ENCODE measurements at regions not wholly inside any gene's neighbourhood (a gene's known extent, or its start where the extent isn't known, plus 50 kb on each side); places are given as distances from the start of the nearest gene placed in this dataset.
"Not testable (repeated sequence)": the region's sequence is repeated elsewhere in the genome, so short reads cannot be mapped to it uniquely, and the experiment has no call there.

DNA sequence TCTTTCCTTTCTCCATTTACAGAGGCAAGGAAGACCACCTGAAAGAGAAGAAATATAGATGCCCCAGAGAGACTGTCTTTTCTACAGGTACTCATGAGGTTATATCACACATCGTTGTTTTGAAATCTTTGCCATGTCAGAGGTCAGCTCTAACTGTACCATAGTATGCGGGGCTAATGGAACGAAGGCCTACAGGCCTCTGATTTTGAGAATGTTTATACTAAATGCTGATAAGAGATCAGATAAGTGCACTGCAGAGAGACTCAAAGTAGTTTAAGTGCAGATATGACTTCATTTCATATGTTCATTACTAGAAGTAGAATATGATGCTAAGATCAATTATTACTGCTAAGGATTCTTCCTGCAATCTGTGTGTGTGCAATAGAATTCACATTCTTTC, 1005.0 kb downstream of the GALC start:
- DNase-seq: no peak

DNA sequence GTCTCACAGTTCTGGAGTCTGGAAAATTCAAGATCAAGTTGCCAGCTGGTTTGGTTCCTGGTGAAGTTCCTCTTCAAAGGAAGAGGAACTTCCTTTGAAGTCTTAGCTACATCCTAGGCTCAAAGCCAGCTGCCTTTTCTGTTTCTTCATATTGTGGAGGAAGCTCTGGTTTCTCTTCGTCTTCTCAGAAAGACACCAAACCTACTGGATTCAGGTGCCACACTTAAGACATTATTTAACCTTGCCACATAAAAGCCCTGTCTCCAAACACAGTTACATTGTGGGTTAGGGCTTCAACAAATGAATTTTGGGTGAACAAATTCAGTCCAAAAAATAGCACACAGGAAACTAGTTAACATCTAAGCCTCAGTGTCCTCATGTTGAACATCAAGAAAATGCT, 1019.8 kb downstream of the GALC start:
- DNase-seq: no peak

DNA sequence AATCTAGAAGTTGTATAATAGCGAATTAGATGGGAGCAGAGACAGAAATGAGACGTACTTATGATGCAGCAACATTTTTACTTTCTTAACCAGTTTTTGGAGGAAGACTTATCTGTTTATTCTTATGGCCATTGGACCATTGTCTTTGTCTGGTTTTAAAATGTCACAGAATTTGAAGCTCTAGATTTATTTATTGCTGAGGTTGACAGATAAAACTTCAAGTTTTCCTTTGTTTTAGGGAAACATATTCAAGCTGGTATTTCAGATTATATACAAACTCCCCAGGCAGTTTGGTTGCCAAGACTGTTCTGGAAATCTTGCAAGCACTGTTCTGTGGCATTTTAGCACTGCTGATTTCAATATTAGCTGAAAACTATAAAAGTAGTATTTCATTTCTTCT, 1021.7 kb downstream of the GALC start:
- no peak for DNase-seq

DNA sequence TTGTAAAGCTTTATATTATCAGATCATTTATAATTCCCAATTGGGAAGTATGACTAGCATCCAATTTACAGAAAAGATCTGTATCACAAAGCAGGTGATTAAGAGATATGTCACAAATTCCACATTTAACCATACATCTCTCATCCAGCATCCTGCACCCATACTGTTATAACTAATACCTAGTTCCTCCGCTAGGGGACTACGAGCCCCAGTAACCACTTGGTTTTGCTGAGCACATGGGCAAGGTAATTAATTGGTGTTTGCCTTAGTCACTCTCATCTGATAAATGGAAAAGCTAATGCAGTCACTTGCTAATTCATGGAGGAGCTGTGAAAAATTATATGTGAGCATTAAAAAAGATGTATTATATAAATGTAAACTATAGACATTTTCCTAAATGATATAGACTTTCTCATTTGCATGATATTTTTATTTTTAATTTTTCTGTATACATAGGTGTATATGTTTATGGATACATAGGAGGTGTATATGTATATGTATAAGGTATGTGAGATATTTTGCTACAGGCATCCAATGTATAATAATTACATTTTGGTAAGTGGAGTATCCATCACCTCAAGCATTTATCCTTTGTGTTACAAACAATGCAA, 1031.8 kb downstream of the GALC start:
- DNase-seq: no peak

DNA sequence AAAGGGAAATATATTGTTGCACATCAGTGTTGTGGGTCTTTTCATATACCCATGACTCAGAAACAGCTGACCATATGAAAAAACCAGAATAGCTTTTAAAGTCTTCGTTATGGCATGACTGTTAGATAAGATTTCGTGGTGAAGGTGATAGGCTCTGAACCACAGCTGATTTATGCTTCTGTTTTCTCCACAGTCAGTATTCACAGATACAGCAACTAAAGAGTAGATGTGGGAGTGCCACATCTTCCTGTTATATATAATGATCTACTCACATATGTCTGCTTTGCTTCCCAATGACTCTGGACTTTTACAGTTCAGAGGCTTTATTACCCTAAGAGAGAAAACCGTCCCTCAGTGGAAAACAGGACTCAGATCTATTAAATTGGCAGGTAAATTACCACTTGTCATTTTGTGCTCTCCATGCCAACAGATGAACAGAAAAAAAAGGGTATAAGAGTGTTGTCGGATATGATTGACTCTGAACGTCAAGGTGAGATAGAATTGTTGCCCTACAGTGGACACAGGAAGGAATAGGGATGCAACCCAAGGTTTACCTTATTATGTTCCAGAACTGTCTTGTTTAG, 1037.1 kb downstream of the GALC start:
- no peak for DNase-seq

DNA sequence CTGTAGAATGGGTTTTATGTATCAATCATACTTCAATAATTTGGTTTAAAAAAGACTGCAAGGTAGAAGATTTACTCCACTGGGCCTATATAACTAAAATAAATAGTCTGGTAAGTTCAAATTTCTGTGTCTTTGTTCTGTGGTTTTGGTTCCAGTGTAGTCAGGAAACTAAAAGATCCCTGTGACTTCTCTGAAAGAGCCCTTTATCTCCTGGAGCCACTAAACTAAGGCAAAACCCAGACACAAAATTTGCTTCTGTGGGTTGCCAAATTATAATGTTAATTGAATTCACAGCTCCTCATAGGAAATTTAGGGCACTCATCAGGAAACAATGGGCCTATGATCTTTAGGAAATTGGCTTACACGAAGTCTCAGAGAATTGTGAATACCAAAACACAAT, 1038.4 kb downstream of the GALC start:
- no peak for DNase-seq

DNA sequence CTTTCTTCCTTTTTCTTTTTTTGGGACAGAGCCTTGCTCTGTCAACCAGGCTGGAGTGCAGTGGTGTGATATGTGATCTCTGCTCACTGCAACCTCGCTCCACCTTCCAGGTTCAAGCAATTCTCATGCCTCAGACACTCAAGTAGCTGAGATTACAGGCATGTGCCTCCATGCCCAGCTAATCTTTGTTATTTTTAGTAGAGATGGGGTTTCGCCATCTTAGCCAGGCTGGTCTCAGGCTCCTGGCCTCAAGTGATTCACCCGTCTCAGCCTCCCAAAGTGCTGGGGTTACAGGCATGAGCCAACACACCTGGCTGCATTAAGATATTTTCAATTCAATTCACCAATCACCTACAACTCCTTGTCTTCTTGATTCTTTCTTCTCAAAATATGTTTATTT, 1046.5 kb downstream of the GALC start:
- DNase-seq: no peak

DNA sequence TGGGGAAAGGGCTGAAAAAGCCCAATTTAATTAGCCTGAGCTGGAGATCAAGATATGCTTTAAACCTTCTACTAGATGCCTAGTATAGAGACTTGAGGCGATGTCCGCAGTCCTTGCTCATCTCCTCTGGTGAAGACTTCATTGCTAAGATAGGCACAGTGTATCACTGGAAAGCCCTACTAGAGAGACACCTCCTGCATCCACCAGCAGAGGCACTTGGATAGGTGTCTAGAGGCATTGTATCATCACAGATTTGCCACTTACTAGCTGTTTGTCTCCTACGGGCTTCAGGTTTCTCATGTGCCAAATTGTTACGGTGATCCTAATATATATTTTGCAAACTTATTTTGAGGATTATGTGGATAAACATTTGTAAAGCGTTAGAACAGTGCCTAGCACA, 1048.5 kb downstream of the GALC start:
- no peak for DNase-seq

DNA sequence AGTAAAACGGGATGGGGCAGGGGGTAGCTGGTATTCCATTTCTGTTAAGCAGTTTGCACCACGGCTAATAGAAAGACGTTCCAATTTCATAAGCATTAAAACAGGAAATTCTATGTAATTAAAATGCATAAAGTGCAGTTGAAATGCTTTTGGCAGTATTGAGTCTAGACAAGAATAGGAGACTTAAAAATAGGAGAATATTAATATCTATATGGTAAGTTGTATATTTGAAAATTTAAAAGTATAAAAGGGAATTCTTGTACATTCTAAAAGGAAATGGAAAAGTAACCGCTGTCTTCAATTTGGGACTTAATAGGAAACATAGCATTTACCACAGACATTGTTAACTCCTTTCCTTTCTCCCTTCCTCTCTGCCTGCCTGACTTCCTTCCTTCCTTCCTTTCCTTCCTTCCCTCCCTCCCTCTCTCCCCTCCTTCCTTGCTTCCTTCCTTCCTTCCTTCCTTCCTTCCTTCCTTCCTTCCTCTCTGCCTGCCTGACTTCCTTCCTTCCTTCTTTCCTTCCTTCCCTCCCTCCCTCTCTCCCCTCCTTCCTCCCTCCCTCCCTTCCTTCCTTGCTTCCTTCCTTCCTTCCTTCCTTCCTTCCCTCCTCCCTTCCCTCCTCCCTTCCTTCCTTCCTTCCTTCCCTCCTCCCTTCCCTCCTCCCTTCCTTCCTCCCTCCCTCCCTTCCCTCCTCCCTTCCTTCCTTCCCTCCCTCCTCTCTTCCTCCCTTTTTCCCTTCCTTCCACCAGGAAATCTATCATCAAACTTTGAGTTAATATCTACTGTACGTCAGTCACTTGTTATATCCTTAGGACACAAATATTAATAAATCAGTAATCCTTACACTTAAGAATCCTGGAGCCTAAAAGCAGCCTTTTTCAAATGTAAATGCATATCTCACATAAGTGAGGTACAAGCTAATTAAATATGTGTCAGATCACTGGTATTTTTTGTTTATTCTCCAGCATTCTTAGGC, 1049.3 kb downstream of the GALC start:
- no peak for DNase-seq

DNA sequence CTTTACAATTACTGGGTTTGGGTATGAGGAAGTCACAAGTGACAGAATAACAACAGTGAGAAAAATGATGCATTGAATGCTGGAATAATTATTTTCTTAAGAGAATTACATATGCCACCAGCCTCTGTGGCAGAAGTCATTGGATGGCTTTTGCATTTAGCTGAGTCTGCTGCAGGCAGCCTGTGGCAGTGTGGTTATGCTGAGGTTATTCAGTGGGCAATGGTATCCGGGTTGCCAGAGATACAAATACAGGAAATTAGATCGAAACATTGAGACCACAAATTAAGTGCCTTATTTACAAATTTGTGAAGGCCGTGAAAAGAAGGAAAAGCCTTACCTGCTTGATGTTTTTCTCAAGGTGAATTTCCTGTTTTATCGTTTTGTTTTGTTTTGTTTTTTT, 1050.0 kb downstream of the GALC start:
- no peak for DNase-seq

DNA sequence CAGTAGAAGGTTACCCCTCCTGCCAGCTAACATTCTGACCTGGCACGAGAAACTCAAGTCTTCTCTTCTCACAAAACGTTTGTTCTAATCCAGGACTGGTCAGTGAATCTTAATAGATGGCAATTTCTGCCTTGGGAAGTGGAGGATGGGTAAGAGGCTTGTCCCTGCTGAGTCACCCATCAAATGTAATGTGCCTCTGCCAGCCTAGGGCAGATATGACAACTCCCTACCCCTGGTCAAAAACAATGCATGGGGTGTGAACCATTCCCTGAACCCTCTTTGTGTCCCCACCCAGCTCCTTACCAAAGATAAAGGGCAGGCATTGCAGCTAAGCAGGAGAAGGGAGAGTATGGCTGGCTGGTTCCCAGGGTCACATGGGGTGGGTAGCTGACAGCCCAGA, 1052.9 kb downstream of the GALC start:
- DNase-seq: no peak

DNA sequence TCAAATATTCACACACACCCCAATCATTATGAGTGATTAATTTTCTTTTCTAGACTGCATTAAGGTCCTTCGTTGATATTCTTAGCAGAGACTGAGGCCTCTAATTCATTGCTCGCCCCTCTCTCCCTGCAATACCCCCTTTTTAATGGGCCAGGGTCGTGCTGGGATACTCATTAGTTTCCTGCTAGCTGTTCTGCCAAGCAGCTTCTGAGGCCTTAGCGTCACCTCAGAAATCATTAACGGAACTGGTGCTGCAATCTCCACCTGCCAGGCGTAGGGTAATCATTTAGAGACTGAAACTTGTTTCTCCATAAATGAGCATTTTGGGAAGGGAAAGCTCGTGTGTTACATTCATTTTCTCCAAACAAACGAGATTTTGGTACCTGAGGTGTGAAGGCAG, 1054.7 kb downstream of the GALC start:
- DNase-seq: no peak

DNA sequence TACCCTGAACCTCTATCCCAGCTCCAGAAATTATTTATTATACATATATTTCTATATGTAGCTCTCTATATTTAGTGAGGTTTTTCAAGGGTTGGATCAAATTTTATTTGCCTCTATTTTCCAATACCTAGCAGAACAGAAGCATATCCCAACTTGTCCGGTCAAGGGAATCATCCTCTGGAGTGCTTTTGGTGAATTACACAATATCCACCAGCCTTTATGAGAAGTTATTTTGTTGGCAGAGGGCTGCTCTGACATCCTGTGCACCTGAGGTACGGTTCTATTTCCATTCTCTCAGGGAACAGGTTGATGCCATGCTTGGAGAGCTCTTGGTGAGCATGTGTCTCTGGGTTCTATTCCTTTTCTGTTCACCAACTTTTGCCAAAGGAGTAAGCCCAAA, 1056.4 kb downstream of the GALC start:
- no peak for DNase-seq

DNA sequence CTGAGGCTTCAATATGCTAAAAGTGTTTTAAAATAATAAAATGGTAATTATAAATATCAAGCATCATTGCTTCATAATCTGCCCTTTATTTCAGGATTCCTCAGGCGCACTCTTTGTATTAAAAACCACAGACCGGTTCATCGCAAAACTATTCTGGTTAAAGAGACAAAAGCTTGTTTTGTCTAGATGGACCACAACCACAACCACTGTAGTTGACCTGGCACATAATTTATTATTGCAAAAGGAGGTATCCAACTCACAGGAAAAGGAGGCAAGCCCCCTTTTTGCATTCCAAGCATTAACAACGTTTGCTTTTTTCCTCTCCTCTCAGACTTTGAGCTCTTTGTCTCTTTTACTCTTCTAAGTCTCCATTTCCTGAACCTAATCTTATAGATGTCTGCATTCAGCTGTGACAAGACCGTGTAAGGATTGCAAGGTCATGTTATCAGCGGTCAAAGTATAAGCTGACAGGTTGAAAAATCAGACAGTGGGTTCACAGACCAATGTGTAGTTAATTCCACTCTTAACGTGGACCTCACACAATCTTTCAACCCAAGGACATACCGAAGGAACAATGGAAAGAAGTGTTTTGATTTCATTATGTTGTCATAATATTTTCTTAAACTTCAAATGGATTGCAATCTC, 1057.6 kb downstream of the GALC start:
- DNase-seq: no peak

DNA sequence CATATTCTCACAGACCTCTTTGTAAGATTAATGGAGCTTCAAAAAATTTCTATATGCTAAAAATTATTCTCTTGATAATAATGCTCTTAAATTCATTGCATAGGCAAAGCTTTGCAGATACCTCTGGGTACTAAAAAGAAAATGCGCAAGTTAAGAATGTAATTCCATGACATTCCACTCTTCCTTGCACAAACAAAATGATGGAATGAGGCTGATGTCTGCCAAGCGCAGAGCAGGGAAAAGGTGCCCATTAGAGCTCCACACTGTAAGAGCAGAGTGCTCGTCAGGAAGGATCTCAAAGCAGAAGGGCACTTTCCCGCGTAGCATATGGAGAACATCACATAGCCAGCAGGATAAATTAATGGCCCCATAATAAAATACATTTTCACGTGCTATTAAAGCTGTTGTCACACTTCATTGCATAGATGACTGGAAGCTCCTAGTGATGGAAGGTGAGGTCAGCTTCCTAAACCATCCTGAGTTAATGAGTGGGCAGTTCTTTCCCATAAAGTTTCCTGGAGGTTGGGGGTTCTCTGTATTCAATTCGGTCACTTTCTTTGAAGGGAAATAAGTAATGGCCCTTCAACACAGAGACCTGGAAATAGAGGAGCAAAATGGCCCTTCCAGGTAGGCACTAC, 1058.9 kb downstream of the GALC start:
- no peak for DNase-seq

DNA sequence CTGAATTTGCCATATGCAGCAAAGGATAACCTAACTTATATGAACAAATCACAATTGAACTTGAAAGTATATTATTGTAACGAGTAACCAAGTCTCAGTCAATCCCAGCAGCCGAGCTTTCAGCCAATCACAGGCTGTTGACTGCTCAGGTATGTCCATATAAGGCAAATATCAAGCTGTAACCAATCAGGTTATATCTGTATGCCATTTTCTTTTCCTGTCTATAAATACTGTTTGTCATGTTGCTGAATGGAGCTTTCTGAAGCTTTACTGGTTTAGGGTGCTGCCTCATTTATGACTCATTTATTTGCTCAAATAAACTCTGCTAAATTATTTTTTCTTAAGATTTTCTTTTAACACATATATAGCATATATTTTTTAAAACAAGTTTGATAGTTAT, 1059.5 kb downstream of the GALC start:
- no peak for DNase-seq

DNA sequence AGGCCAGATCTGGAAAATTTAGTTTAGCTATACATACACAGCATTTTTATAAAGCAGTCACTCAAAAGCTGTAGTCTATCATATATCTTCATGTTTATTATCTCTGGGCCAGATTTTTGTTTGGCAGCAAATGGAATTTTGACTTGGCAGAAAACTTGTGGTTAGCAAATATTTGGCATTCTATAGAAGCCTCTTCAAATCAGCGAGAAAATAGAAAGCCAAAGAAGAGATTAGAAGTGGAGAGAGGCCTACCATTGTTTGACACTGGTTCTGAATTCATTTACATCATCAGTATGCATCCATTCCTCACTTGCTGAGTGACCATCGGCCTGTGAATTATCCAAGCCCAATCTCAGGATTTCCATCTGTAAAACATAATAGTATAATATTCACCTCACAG, 1077.6 kb downstream of the GALC start:
- DNase-seq: peak; percentile 13 to 17

DNA sequence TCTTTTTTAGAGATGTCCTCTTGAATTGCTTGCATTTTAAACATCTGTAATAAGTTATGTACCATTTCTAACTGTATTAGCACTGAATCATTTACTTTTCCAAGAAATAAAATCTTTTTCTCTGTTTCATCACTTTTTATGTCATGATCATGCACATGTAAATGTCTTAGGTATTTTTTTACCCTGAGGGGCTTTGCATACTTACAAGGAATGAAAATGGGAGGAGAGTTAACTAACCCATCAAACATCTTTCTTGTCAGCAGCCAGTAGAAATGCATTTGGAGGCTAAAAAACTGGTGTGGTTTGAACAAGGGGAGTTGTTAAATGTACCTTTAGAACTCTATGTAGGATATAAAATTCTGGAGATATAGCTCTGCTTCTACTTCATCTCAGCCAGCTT, 1080.3 kb downstream of the GALC start:
- no peak for DNase-seq

DNA sequence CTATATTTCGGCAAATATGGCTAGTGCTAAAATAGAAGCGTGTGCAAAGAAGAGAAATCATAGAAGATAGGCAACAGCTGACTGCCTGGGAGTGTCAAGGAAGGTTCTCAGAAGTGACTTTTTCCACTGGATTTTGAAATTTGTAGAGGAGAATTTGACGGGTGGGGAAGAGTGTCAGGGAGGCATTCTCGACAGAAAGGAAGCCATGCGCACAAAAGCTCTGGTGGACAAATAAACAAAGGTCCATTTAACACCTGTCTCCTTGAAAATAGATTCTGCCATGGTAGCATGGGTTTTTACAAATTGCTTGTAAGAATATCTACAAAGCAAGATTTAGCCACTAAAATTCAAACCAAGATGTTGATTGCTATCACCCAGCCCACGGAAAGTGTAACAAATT, 1081.5 kb downstream of the GALC start:
- DNase-seq: no peak

DNA sequence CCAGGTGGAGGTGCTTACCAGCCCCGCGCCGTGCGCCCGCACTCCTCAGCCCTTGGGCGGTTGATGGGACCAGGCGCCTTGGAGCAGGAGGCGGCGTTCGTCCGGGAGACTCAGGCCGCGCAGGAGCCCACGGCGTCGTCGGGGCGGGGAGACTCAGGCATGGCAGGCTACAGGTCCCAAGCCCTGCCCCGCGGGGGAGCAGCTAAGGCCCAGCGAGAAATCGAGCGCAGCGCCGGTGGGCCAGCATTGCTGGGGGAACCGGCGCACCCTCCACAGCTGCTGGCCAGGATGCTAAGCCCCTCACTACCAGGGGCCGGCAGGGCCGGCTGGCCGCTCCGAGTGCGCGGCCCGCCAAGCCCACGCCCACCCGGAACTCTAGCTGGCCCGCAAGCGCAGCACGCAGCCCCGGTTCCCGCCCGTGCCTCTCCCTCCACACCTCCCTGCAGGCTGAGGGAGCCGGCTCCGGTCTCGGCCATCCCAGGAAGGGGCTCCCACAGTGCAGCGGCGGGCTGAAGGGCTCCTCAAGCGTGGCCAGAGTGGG, 1087.5 kb downstream of the GALC start:
- not testable (repeated sequence) for DNase-seq

DNA sequence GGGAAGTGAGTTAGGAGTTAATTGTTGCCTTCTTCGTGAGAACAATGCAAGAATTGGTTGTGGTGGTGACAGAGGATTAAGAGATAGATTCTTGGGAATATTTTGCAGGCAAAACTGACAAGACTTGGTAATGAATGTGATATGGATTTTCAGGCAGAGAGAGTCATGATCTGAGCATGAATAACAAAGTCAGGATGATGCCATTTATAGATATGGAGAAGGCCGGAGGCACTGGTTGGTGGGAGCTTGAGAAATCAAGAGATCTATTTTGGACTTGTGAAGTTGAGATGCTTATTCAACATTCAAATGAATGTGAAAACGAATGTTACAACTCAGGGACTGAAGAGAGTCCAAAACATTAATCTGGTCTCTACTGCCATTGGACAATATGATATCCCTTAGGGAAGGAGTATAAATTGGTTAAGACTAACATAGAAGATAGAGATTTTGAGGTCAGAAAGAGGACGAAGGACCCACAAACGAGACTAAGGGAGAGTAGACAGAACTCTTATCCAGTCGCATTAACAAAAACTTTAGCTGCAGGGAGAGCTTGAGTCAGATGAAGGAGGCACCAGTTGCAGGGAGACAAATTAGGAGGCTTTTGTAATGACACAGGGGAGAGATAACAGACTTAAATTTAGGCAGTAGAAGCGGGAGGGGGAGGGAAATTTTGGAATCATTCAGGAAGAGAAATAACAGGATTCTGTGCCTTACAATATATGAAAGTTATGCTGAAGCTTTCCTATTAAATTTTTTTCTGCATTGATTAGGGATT, 1090.6 kb downstream of the GALC start:
- DNase-seq: no peak

Data from right lung (tissue), 2 donors.